H1 (cell line): ENCODE measurements at regions not wholly inside any gene's neighbourhood (a gene's known extent, or its start where the extent isn't known, plus 50 kb on each side); places are given as distances from the start of the nearest gene placed in this dataset.

Experiments used
- CTCF ChIA-PET: fragments of 300-600 bp; sonication (Branson Sonifier 250); formaldehyde crosslinking; loops from one replicate; lab custom pipeline; 2021; ENCODE audit not compliant: partially characterized antibody; lab: Charles Lee
- POLR2A ChIA-PET: fragments of 300-600 bp; sonication (Branson Sonifier 250); formaldehyde crosslinking; loops from one replicate; lab custom pipeline; 2021; ENCODE audit warnings: inconsistent platforms; ENCODE audit not compliant: partially characterized antibody; lab: Charles Lee
- DNase-seq, 2 experiments: peaks; one replicate each; pipeline versions ENCODE4 v3.0.0 to v3.0.0-alpha.2; 2010 to 2022; ENCODE audit warnings: low spot score in 2 of 2, low read depth in 1 of 2, mixed read lengths in 1 of 2
- FAIRE-seq: peaks from 2 replicates; lab custom pipeline; 2011; peaks lifted over from hg19 to GRCh38; lab: Jason Lieb, UNC
- H2AFZ ChIP-seq: 2 replicates; pipeline ENCODE4 v1.8.1; 2012; ENCODE audit warnings: low read length, inconsistent platforms
- H2AK5ac ChIP-seq: 2 replicates; pipeline ENCODE4 v1.6.1; 2013; ENCODE audit warnings: low read depth, low read length
- H2BK120ac ChIP-seq: replicated peaks from 2 replicates; pipeline ENCODE3; 2013; ENCODE audit warnings: low read depth, low read length, inconsistent platforms
- H2BK12ac ChIP-seq: 2 replicates; pipeline ENCODE4 v1.6.1; 2013; ENCODE audit warnings: low read depth, low read length
- H2BK15ac ChIP-seq: 2 replicates; pipeline ENCODE4 v1.6.1; 2013; ENCODE audit warnings: low read length
- H2BK20ac ChIP-seq: 2 replicates; pipeline ENCODE4 v1.6.1; 2013; ENCODE audit warnings: low read length
- H2BK5ac ChIP-seq: 2 replicates; pipeline ENCODE4 v1.6.1; 2013; ENCODE audit warnings: low read depth, low read length
- H3K14ac ChIP-seq: 2 replicates; pipeline ENCODE4 v1.6.1; 2013; ENCODE audit warnings: inconsistent platforms; ENCODE audit not compliant: insufficient read length
- H3K18ac ChIP-seq: 2 replicates; pipeline ENCODE4 v1.6.1; 2013; ENCODE audit warnings: low read length; ENCODE audit errors: extremely low read depth
- H3K23ac ChIP-seq: 2 replicates; pipeline ENCODE4 v1.6.1; 2013; ENCODE audit warnings: inconsistent platforms; ENCODE audit not compliant: insufficient read length
- H3K23me2 ChIP-seq: 2 replicates; pipeline ENCODE4 v1.6.1; 2013; ENCODE audit warnings: low read depth, low read length
- H3K27ac ChIP-seq: 2 replicates; pipeline ENCODE4 v1.6.1; 2011; ENCODE audit warnings: low read depth, low read length, inconsistent platforms
- H3K27me3 ChIP-seq, 4 experiments: replicated peaks in 1 of 4; 1 replicate in 1 of 4; 2 replicates in 3 of 4; pipeline versions ENCODE4 v1.6.1 to v1.8.1; 2011 to 2013; ENCODE audit warnings: low read length in 3 of 4, mild to moderate bottlenecking in 3 of 4, inconsistent platforms in 2 of 4, mixed read lengths in 2 of 4, moderate library complexity in 1 of 4; ENCODE audit not compliant: control insufficient read depth in 3 of 4, insufficient read depth in 3 of 4; ENCODE audit errors: extremely low read depth in 1 of 4
- H3K36me3 ChIP-seq, 4 experiments: 2 replicates each; pipeline versions ENCODE4 v1.6.1 to v1.8.1; 2011 to 2013; ENCODE audit warnings: mild to moderate bottlenecking in 4 of 4, low read length in 3 of 4, moderate library complexity in 2 of 4, control low read depth in 1 of 4, inconsistent platforms in 1 of 4; ENCODE audit not compliant: insufficient read depth in 4 of 4, control insufficient read depth in 2 of 4
- H3K4ac ChIP-seq: replicated peaks from 2 replicates; pipeline ENCODE3; 2013; ENCODE audit warnings: low read length, low read depth, mixed read lengths, inconsistent platforms; ENCODE audit not compliant: insufficient read length
- H3K4me1 ChIP-seq, 4 experiments: replicated peaks in 1 of 4; 1 replicate in 1 of 4; 2 replicates in 3 of 4; pipeline versions ENCODE4 v1.6.1 to v1.8.1; 2011 to 2013; ENCODE audit warnings: low read length in 3 of 4, inconsistent platforms in 2 of 4, mixed read lengths in 1 of 4; ENCODE audit not compliant: insufficient read depth in 4 of 4, control insufficient read depth in 3 of 4
- H3K4me2 ChIP-seq, 2 experiments: 2 replicates each; pipeline versions ENCODE4 v1.6.1 to v1.8.1; 2011 to 2013; ENCODE audit warnings: low read depth in 2 of 2, low read length in 2 of 2, control low read depth in 1 of 2, inconsistent platforms in 1 of 2, mild to moderate bottlenecking in 1 of 2; ENCODE audit not compliant: insufficient read depth in 1 of 2
- H3K4me3 ChIP-seq, 4 experiments: fragments of 200-600, 300-600 bp in 1 of 4; sonication (generic), shearing (Covaris generic), sonication (Bioruptor Twin) in 1 of 4; 2 replicates each; pipeline versions ENCODE4 v1.5.1 to v1.8.1; 2011 to 2016; ENCODE audit warnings: low read length in 4 of 4, low read depth in 3 of 4, control low read depth in 2 of 4, inconsistent platforms in 2 of 4, mild to moderate bottlenecking in 2 of 4, mixed read lengths in 1 of 4, moderate library complexity in 1 of 4; ENCODE audit not compliant: insufficient read depth in 2 of 4; ENCODE audit errors: extremely low read depth in 1 of 4
- H3K56ac ChIP-seq: replicated peaks from 2 replicates; pipeline ENCODE3; 2013; ENCODE audit warnings: low read depth, mild to moderate bottlenecking, mixed read lengths, low read length, inconsistent platforms; ENCODE audit not compliant: insufficient read length
- H3K79me1 ChIP-seq: 2 replicates; pipeline ENCODE4 v1.6.1; 2013; ENCODE audit warnings: low read depth, low read length, control low read depth
- H3K79me2 ChIP-seq, 2 experiments: 2 replicates each; pipeline versions ENCODE4 v1.6.1 to v1.8.1; 2012 to 2013; ENCODE audit warnings: low read length in 2 of 2, mild to moderate bottlenecking in 2 of 2, inconsistent platforms in 1 of 2; ENCODE audit not compliant: insufficient read depth in 2 of 2, control insufficient read depth in 1 of 2
- H3K9ac ChIP-seq, 4 experiments: replicated peaks in 1 of 4; 1 replicate in 1 of 4; 2 replicates in 3 of 4; pipeline versions ENCODE4 v1.6.1 to v1.8.1; 2011 to 2013; ENCODE audit warnings: low read depth in 3 of 4, low read length in 3 of 4, control low read depth in 2 of 4, mild to moderate bottlenecking in 2 of 4, moderate library complexity in 2 of 4, inconsistent platforms in 1 of 4; ENCODE audit errors: extremely low read depth in 1 of 4
- H3K9me3 ChIP-seq, 2 experiments: 2 replicates each; pipeline versions ENCODE4 v1.6.1 to v1.8.1; 2012 to 2013; ENCODE audit warnings: mild to moderate bottlenecking in 2 of 2, moderate library complexity in 2 of 2, control low read depth in 1 of 2, inconsistent platforms in 1 of 2, low read depth in 1 of 2, low read length in 1 of 2, mixed read lengths in 1 of 2; ENCODE audit not compliant: insufficient read depth in 2 of 2
- H4K20me1 ChIP-seq, 2 experiments: replicated peaks in 1 of 2; 2 replicates each; pipeline versions ENCODE3 to v1.8.1; 2011 to 2013; ENCODE audit warnings: inconsistent platforms in 2 of 2, low read length in 2 of 2, mild to moderate bottlenecking in 1 of 2; ENCODE audit not compliant: insufficient read depth in 2 of 2, control insufficient read depth in 1 of 2
- H4K5ac ChIP-seq: 2 replicates; pipeline ENCODE4 v1.6.1; 2013; ENCODE audit warnings: low read length, low read depth, mixed read lengths, inconsistent platforms; ENCODE audit not compliant: insufficient read length
- H4K8ac ChIP-seq: 2 replicates; pipeline ENCODE4 v1.8.0; 2013; ENCODE audit warnings: mild to moderate bottlenecking, moderate library complexity, low read length, inconsistent platforms; ENCODE audit not compliant: insufficient read depth; ENCODE audit errors: extremely low read depth
- H4K91ac ChIP-seq: replicated peaks from 2 replicates; pipeline ENCODE3; 2013; ENCODE audit warnings: low read length, mixed read lengths, inconsistent platforms; ENCODE audit not compliant: insufficient read length
- CBX5 ChIP-seq: fragments of 300-800, 300-1000 bp; sonication (generic); IDR thresholded peaks from 2 replicates; pipeline ENCODE4 v1.7.1; 2016; ENCODE audit warnings: antibody characterized with exemption, low read length, low read depth
- CHD2 ChIP-seq: IDR thresholded peaks from 2 replicates; pipeline ENCODE4 v1.6.1; 2012; ENCODE audit warnings: low read length, improper control_type of control experiment
- CTBP2 ChIP-seq: IDR thresholded peaks from 2 replicates; pipeline ENCODE4 v1.7.0; 2011; ENCODE audit warnings: borderline replicate concordance, mild to moderate bottlenecking, moderate library complexity, mixed read lengths, low read length; ENCODE audit not compliant: insufficient read depth, insufficient read length
- KDM1A ChIP-seq: fragments of 200-600, 300-600 bp; sonication (generic); IDR thresholded peaks from 2 replicates; pipeline ENCODE4 v1.7.1; 2016; ENCODE audit warnings: mild to moderate bottlenecking, low read length, borderline replicate concordance
- MAX ChIP-seq: IDR thresholded peaks from 2 replicates; pipeline ENCODE4 v1.6.1; 2012; ENCODE audit warnings: inconsistent platforms
- POLR2AphosphoS5 ChIP-seq: IDR thresholded peaks from 2 replicates; pipeline ENCODE4 v1.6.1; 2011; ENCODE audit warnings: low read depth, low read length
- RBBP5 ChIP-seq: IDR thresholded peaks from 2 replicates; pipeline ENCODE4 v1.7.1; 2012; ENCODE audit warnings: low read depth, mild to moderate bottlenecking, inconsistent platforms, low read length, moderate library complexity, borderline replicate concordance
- SIX5 ChIP-seq: IDR thresholded peaks from 2 replicates; pipeline ENCODE4 v1.6.1; 2011; ENCODE audit warnings: mild to moderate bottlenecking, low read depth, low read length
- SUZ12 ChIP-seq: fragments of 200-600 bp; sonication (generic); IDR thresholded peaks from 2 replicates; pipeline ENCODE4 v1.6.1; 2012; ENCODE audit warnings: mild to moderate bottlenecking, inconsistent platforms, low read length, moderate library complexity, mixed read lengths
- WGBS, 2 experiments: shearing (Covaris generic) in 1 of 2; methylation state at CpG; one replicate each; pipeline versions ENCODE4 v1.1.6 to v1.1.7; 2013 to 2015; ENCODE audit warnings: low lambda C conversion rate in 2 of 2, mixed read lengths in 2 of 2, inconsistent platforms in 1 of 2, low coverage in 1 of 2, missing lambda C conversion rate in 1 of 2; ENCODE audit not compliant: insufficient replicate concordance in 2 of 2, insufficient coverage in 1 of 2, insufficient read length in 1 of 2; ENCODE audit errors: extremely low coverage in 1 of 2, missing lambda C conversion rate in 1 of 2; 5-methylcytosine and 5-hydroxymethylcytosine counted together
- TF ChIP-seq, protein P1 (sequence below), 3 experiments: IDR thresholded peaks; 1 replicate in 2 of 3; 2 replicates in 1 of 3; pipeline versions ENCODE4 v1.5.1 to v1.6.1; 2011; ENCODE audit warnings: low read length in 3 of 3, mild to moderate bottlenecking in 3 of 3, inconsistent platforms in 2 of 3, low read depth in 1 of 3, moderate library complexity in 1 of 3; ENCODE audit not compliant: insufficient read depth in 1 of 3; ENCODE audit errors: control extremely low read depth in 1 of 3
- TF ChIP-seq, protein P2 (sequence below): IDR thresholded peaks from 2 replicates; pipeline ENCODE4 v1.6.1; 2011; ENCODE audit warnings: low read length, improper control_type of control experiment

GRCh38 chr9:13790055-13790454, 510.6 kb upstream of the MPDZ start:
- Histone ChIP-seq H3K23me2 (no peaks in the 10 kb centered on the region), H3K4me2 (no peak overlapping the region), H2BK5ac (no peak overlapping the region), H3K23ac (no peak overlapping the region), H3K27ac (no peak overlapping the region), H2AK5ac (no peak overlapping the region), H3K18ac (no peak overlapping the region), H4K20me1 (no peaks in the 10 kb centered on the region), H3K14ac (no peak overlapping the region), H3K4me1 (no peaks in the 10 kb centered on the region), H2AFZ (no peak overlapping the region), H2BK20ac (0 out of 2 replicates have a peak overlapping the region, but pooled peaks have one; percentile 61), H3K27me3 (no peaks in the 10 kb centered on the region), H4K5ac (no peak overlapping the region), H3K4me3 (no peak overlapping the region), H3K9ac (no peak overlapping the region), H4K8ac (no peak overlapping the region), H3K56ac (no peak overlapping the region), H4K91ac (no peak overlapping the region), H2BK15ac (peak overlapping the region; percentile 31; the same call in 1 of the 2 replicates), H3K79me2 (no peaks in the 10 kb centered on the region), H3K79me1 (no peaks in the 10 kb centered on the region), H3K4ac (no peak overlapping the region), H2BK120ac (no peak overlapping the region), H3K9me3 (no peaks in the 10 kb centered on the region), H2BK12ac (no peak overlapping the region), H3K36me3 (no peaks in the 10 kb centered on the region)
- CTCF ChIA-PET: interaction anchor here (1.1 kb wide), 1 partner anchor 13 kb away, joined by 3 read pairs; no protein-coding TSS in a partner anchor
- 84% methylated on average over 2 of the region's 2 CpGs; no CpG with 5 or more reads in 1 of the 2 experiments for WGBS, 2 experiments
- DNase-seq: no peak
- POLR2A ChIA-PET: no interaction called here
- TF ChIP-seq SUZ12 (no peak), RBBP5 (no peak), CTBP2 (no peak), CBX5 (no peak), SIX5 (no peak), MAX (no peak), POLR2AphosphoS5 (no peak), CHD2 (no peak), KDM1A (no peak)
- TF ChIP-seq, protein P1, sequence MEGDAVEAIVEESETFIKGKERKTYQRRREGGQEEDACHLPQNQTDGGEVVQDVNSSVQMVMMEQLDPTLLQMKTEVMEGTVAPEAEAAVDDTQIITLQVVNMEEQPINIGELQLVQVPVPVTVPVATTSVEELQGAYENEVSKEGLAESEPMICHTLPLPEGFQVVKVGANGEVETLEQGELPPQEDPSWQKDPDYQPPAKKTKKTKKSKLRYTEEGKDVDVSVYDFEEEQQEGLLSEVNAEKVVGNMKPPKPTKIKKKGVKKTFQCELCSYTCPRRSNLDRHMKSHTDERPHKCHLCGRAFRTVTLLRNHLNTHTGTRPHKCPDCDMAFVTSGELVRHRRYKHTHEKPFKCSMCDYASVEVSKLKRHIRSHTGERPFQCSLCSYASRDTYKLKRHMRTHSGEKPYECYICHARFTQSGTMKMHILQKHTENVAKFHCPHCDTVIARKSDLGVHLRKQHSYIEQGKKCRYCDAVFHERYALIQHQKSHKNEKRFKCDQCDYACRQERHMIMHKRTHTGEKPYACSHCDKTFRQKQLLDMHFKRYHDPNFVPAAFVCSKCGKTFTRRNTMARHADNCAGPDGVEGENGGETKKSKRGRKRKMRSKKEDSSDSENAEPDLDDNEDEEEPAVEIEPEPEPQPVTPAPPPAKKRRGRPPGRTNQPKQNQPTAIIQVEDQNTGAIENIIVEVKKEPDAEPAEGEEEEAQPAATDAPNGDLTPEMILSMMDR (IDR thresholded peaks at IDR 0.05; ENCODE audit: control extremely low read depth in 1 of 3, insufficient read depth in 1 of 3, low read depth in 1 of 3, low read length in 3 of 3): no peak
- TF ChIP-seq, protein P2, sequence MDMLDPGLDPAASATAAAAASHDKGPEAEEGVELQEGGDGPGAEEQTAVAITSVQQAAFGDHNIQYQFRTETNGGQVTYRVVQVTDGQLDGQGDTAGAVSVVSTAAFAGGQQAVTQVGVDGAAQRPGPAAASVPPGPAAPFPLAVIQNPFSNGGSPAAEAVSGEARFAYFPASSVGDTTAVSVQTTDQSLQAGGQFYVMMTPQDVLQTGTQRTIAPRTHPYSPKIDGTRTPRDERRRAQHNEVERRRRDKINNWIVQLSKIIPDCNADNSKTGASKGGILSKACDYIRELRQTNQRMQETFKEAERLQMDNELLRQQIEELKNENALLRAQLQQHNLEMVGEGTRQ: no peak
- FAIRE-seq: no peak
